ENCODE measurements at regions not wholly inside any gene's neighbourhood (a gene's known extent, or its start where the extent isn't known, plus 50 kb on each side); places are given as distances from the start of the nearest gene placed in this dataset.

DNA sequence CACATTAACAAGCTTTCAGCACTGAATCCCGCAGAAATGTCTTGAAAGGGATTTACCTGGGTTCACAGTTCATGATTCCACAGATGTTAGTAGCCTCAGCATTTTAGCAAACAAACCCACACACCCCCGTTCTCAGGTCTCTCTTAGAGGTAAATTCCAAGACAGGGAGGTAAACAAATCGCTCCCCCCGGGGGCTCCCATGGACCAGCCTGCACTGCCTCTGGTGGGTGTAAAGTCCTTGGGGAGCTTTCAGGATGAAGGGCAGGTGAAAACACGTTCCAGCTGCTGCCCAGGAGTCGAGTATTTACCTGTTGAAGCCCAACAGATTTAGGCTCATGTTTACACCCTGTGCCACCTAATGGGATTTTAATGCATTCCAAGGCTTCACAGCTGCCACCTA, 187.0 kb upstream of the FOXQ1 start:
- Histone ChIP-seq H3K4me3 (ENCODE audit: low read depth in 1 of 2, low read length in 2 of 2) (no peak overlapping the region), H3K27ac (ENCODE audit: low read length) (no peak overlapping the region), H3K79me2 (ENCODE audit: insufficient read depth, low read length) (no peaks in the 10 kb centered on the region), H3K9ac (ENCODE audit: low read depth, low read length) (no peak overlapping the region), H4K20me1 (ENCODE audit: insufficient read depth, low read length) (no peaks in the 10 kb centered on the region), H3K4me2 (ENCODE audit: insufficient read depth, low read length) (no peak overlapping the region), H2AFZ (ENCODE audit: low read depth, low read length) (no peak overlapping the region), H3K27me3 (ENCODE audit: insufficient read depth, low read length, poor library complexity) (peaks cover 2% of the 10 kb centered on the region), H3K36me3 (ENCODE audit: insufficient read depth, low read length) (no peaks in the 10 kb centered on the region), H3K9me3 (ENCODE audit: insufficient read depth, low read length, severe bottlenecking) (no peaks in the 10 kb centered on the region), H3K4me1 (ENCODE audit: insufficient read depth, low read length) (no peaks in the 10 kb centered on the region)
- no peak for TF ChIP-seq EZH2 (IDR thresholded peaks at IDR 0.05; ENCODE audit: borderline replicate concordance, low read depth, low read length, severe bottlenecking)
- TF ChIP-seq CTCF (IDR thresholded peaks at IDR 0.05; ENCODE audit: borderline replicate concordance, extremely low read depth, low read length, poor library complexity, severe bottlenecking) = no peak
- ATAC-seq (ENCODE audit: insufficient read depth, low read depth) = no peak
- DNase-seq = no peak

GRCh38 chr6:1123386-1124375, 188.2 kb upstream of the FOXQ1 start:
- no peak for DNase-seq
- Histone ChIP-seq H3K9me3 (ENCODE audit: insufficient read depth, low read length, severe bottlenecking) (no peaks in the 10 kb centered on the region), H3K27ac (ENCODE audit: low read length) (no peak overlapping the region), H3K4me3 (ENCODE audit: low read depth in 1 of 2, low read length in 2 of 2) (no peak overlapping the region), H2AFZ (ENCODE audit: low read depth, low read length) (no peak overlapping the region), H3K27me3 (ENCODE audit: insufficient read depth, low read length, poor library complexity) (peaks cover 2% of the 10 kb centered on the region), H3K4me1 (ENCODE audit: insufficient read depth, low read length) (no peaks in the 10 kb centered on the region), H4K20me1 (ENCODE audit: insufficient read depth, low read length) (no peaks in the 10 kb centered on the region), H3K9ac (ENCODE audit: low read depth, low read length) (no peak overlapping the region), H3K36me3 (ENCODE audit: insufficient read depth, low read length) (no peaks in the 10 kb centered on the region), H3K79me2 (ENCODE audit: insufficient read depth, low read length) (no peaks in the 10 kb centered on the region), H3K4me2 (ENCODE audit: insufficient read depth, low read length) (no peak overlapping the region)
- TF ChIP-seq EZH2 (IDR thresholded peaks at IDR 0.05; ENCODE audit: borderline replicate concordance, low read depth, low read length, severe bottlenecking) = no peak
- TF ChIP-seq CTCF (IDR thresholded peaks at IDR 0.05; ENCODE audit: borderline replicate concordance, extremely low read depth, low read length, poor library complexity, severe bottlenecking) = no peak
- no peak for ATAC-seq (ENCODE audit: insufficient read depth, low read depth)

- no peak overlapping the region for H3K4me2 ChIP-seq (ENCODE audit: insufficient read depth, low read length)
- no peak for ATAC-seq (ENCODE audit: insufficient read depth, low read depth)
- TF ChIP-seq CTCF (IDR thresholded peaks at IDR 0.05; ENCODE audit: borderline replicate concordance, extremely low read depth, low read length, poor library complexity, severe bottlenecking) (no peak), EZH2 (IDR thresholded peaks at IDR 0.05; ENCODE audit: borderline replicate concordance, low read depth, low read length, severe bottlenecking) (no peak)
Observed at GRCh38 chr6:1122083-1122482, 189.8 kb upstream of the FOXQ1 start.

More at GRCh38 chr6:1122083-1122482, 189.8 kb upstream of the FOXQ1 start:
- Histone ChIP-seq H3K9ac (ENCODE audit: low read depth, low read length) (no peak overlapping the region), H4K20me1 (ENCODE audit: insufficient read depth, low read length) (no peaks in the 10 kb centered on the region), H3K9me3 (ENCODE audit: insufficient read depth, low read length, severe bottlenecking) (no peaks in the 10 kb centered on the region), H3K27ac (ENCODE audit: low read length) (no peak overlapping the region), H3K36me3 (ENCODE audit: insufficient read depth, low read length) (no peaks in the 10 kb centered on the region), H3K4me1 (ENCODE audit: insufficient read depth, low read length) (no peaks in the 10 kb centered on the region), H2AFZ (ENCODE audit: low read depth, low read length) (no peak overlapping the region), H3K79me2 (ENCODE audit: insufficient read depth, low read length) (no peaks in the 10 kb centered on the region), H3K27me3 (ENCODE audit: insufficient read depth, low read length, poor library complexity) (peaks cover 2% of the 10 kb centered on the region), H3K4me3 (ENCODE audit: low read depth in 1 of 2, low read length in 2 of 2) (no peak overlapping the region)
- DNase-seq = no peak

All from DND-41 (cell line).